Vagina (tissue), 2 donors: ENCODE measurements at regions not wholly inside any gene's neighbourhood (a gene's known extent, or its start where the extent isn't known, plus 50 kb on each side); places are given as distances from the start of the nearest gene placed in this dataset.

ENCODE experiments used
- DNase-seq, 2 donors: peaks; one replicate each; pipeline ENCODE4 v3.0.0-alpha.2; 2017; ENCODE audit errors: extremely low spot score in 2 of 2
- H3K27ac ChIP-seq: fragments of 200-600 bp; sonication (generic); one replicate; pipeline ENCODE4 v1.5.1; 2019
- H3K27me3 ChIP-seq: fragments of 200-600 bp; sonication (generic); one replicate; pipeline ENCODE4 v1.5.1; 2019
- H3K36me3 ChIP-seq, 2 donors: fragments of 200-600 bp; sonication (generic); one replicate each; pipeline ENCODE4 v1.5.1; 2017 to 2019
- H3K4me1 ChIP-seq: fragments of 200-600 bp; sonication (generic); one replicate; pipeline ENCODE4 v1.5.1; 2019
- H3K4me3 ChIP-seq, 2 donors: fragments of 200-600 bp; sonication (generic); 1 replicate in 1 of 2; 2 replicates in 1 of 2; pipeline ENCODE4 v1.5.1; 2016 to 2019
- H3K9me3 ChIP-seq: fragments of 200-600 bp; sonication (generic); one replicate; pipeline ENCODE4 v1.5.1; 2019
- POLR2A ChIP-seq, 2 donors: fragments of 450-650 bp; IDR thresholded peaks; one replicate each; pipeline ENCODE4 v1.6.1; 2017; ENCODE audit warnings: antibody characterized with exemption in 2 of 2, mild to moderate bottlenecking in 2 of 2, moderate library complexity in 2 of 2
- POLR2AphosphoS5 ChIP-seq, 2 donors: sonication (generic); formaldehyde crosslinking; IDR thresholded peaks; one replicate each; pipeline ENCODE4 v1.9.0; 2017; ENCODE audit warnings: antibody characterized with exemption in 2 of 2, mild to moderate bottlenecking in 2 of 2, low read depth in 1 of 2; ENCODE audit not compliant: insufficient read depth in 1 of 2
- intact Hi-C: fragments of 100-400 bp; cut with DNase I; formaldehyde crosslinking; loops from one replicate; pipeline ENCODE4 v1.15.1; 2023
- TF ChIP-seq, protein P1 (sequence below), 3 experiments: fragments of 450-650 bp in 2 of 3; fragments of 200-600 bp in 1 of 3; sonication (generic) in 1 of 3; IDR thresholded peaks; one replicate each; pipeline ENCODE4 v1.5.1; 2017 to 2019; ENCODE audit warnings: antibody characterized with exemption in 3 of 3, mild to moderate bottlenecking in 2 of 3, moderate library complexity in 2 of 3

GRCh38 chr2:33666879-33667278 is 67.8 kb upstream of the FAM98A start:
- Histone ChIP-seq H3K4me1 (no peaks in the 10 kb centered on the region), H3K4me3 (no peak overlapping the region), H3K27me3 (no peaks in the 10 kb centered on the region), H3K9me3 (no peaks in the 10 kb centered on the region), H3K36me3 (no peaks in the 10 kb centered on the region), H3K27ac (no peak overlapping the region)
- TF ChIP-seq, protein P1, sequence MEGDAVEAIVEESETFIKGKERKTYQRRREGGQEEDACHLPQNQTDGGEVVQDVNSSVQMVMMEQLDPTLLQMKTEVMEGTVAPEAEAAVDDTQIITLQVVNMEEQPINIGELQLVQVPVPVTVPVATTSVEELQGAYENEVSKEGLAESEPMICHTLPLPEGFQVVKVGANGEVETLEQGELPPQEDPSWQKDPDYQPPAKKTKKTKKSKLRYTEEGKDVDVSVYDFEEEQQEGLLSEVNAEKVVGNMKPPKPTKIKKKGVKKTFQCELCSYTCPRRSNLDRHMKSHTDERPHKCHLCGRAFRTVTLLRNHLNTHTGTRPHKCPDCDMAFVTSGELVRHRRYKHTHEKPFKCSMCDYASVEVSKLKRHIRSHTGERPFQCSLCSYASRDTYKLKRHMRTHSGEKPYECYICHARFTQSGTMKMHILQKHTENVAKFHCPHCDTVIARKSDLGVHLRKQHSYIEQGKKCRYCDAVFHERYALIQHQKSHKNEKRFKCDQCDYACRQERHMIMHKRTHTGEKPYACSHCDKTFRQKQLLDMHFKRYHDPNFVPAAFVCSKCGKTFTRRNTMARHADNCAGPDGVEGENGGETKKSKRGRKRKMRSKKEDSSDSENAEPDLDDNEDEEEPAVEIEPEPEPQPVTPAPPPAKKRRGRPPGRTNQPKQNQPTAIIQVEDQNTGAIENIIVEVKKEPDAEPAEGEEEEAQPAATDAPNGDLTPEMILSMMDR (IDR thresholded peaks at IDR 0.05) = no peak
- TF ChIP-seq POLR2A (IDR thresholded peaks at IDR 0.05) (no peak), POLR2AphosphoS5 (IDR thresholded peaks at IDR 0.05; ENCODE audit: insufficient read depth in 1 of 2, low read depth in 1 of 2) (no peak)
- intact Hi-C loops = no loop called here
- DNase-seq = no peak

DNA sequence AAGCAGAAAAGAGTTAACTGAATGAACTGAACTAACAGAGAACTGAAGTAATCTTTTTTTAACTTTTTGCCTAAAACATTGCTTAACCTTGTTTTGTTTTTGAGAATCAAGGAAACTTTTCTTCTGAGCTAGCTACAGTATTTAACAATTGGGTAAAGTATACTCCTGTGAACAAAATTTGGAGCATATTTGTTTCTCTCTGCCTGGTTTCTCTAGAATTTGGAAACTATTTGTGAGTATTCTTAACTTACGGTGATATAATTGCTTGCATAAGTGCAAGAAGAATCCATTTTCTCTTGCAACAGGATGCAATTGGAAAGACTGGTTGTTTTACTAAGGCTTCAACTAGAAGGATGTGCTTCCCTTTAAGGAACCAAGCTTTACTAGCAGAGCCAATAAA is 65.9 kb upstream of the FAM98A start:
- no peaks in the 10 kb centered on the region for H3K36me3 ChIP-seq
- H3K9me3 ChIP-seq = no peaks in the 10 kb centered on the region
- H3K4me3 ChIP-seq = no peak overlapping the region
- no peaks in the 10 kb centered on the region for H3K27me3 ChIP-seq
- no peak overlapping the region for H3K27ac ChIP-seq
- TF ChIP-seq, protein P1 (IDR thresholded peaks at IDR 0.05) = no peak
- TF ChIP-seq POLR2AphosphoS5 (IDR thresholded peaks at IDR 0.05; ENCODE audit: insufficient read depth in 1 of 2, low read depth in 1 of 2) (no peak), POLR2A (IDR thresholded peaks at IDR 0.05) (no peak)
- intact Hi-C loops = no loop called here
- no peaks in the 10 kb centered on the region for H3K4me1 ChIP-seq
- DNase-seq = no peak

DNA sequence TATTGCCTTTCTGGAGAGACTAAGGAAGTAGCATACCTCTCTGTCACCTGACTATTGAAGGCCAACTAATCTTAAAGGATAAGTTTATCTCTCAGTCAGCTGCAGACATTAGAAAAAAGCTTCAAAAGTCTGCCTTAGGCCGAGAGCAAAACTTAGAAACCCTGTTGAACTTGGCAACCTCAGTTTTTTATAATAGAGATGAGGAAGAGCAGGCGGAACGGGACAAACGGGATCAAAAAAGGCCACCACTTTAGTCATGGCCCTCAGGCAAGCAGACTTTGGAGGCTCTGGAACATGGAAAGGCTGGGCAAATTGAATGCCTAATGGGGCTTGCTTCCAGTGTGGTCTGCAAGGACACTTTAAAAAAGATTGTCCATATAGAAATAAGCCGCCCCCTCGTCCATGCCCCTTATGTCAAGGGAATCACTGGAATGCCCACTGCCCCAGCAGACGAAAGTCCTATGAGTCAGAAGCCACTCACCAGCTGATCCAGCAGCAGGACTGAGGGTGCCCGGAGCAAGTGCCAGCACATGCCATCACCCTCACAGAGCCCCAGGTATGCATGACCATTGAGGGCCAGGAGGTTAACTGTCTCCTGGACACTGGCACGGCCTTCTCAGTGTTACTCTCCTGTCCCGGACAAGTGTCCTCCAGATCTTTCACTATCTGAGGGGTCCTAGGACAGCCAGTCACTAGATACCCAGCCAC is 61.5 kb upstream of the FAM98A start:
- Histone ChIP-seq H3K27ac (no peak overlapping the region), H3K36me3 (no peaks in the 10 kb centered on the region), H3K9me3 (no peaks in the 10 kb centered on the region), H3K27me3 (no peaks in the 10 kb centered on the region), H3K4me1 (no peaks in the 10 kb centered on the region), H3K4me3 (no peak overlapping the region)
- intact Hi-C loops = no loop called here
- TF ChIP-seq, protein P1 (IDR thresholded peaks at IDR 0.05) = no peak
- TF ChIP-seq POLR2AphosphoS5 (IDR thresholded peaks at IDR 0.05; ENCODE audit: insufficient read depth in 1 of 2, low read depth in 1 of 2) (no peak), POLR2A (IDR thresholded peaks at IDR 0.05) (no peak)
- no peak for DNase-seq

DNA sequence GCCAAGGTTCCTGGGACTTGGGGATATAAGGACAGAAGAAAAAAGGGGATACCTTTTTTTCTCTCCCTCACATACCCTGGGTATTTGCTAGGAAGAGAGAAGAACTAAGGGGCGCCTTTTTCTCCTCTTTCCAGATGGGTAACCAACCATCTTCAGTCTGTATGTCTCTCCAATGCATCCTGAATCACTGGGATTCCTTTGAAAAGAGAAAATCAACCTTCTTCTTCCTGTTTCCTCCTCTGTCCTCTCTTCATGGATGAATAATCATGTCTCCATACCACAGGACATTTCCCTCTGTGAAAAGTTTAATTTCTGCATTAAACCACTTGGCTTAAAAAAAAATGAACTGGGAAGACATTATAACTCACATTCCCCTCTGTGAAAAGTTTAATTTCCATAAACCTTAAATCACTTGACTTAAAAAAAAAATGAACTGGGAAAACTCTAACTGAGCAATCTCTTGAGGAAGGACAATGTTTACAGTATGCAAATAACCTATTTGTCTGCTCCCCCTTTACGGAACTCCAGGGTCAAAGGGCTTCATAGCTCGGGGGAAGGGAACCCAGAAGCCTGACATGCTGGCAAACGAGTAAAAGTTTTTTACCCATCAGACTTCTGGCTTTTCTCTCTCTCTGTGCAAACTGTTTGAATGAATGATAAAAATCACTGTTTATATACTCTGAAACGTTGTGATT is 56.7 kb upstream of the FAM98A start:
- intact Hi-C loops = no loop called here
- Histone ChIP-seq H3K9me3 (no peaks in the 10 kb centered on the region), H3K36me3 (no peaks in the 10 kb centered on the region), H3K27ac (no peak overlapping the region), H3K27me3 (no peaks in the 10 kb centered on the region), H3K4me3 (no peak overlapping the region), H3K4me1 (no peaks in the 10 kb centered on the region)
- TF ChIP-seq, protein P1 (IDR thresholded peaks at IDR 0.05) = no peak
- TF ChIP-seq POLR2A (IDR thresholded peaks at IDR 0.05) = no peak
- TF ChIP-seq POLR2AphosphoS5 (IDR thresholded peaks at IDR 0.05; ENCODE audit: insufficient read depth in 1 of 2, low read depth in 1 of 2) = no peak
- DNase-seq = no peak

GRCh38 chr2:33652830-33653229 is 53.7 kb upstream of the FAM98A start:
- H3K27me3 ChIP-seq = no peaks in the 10 kb centered on the region
- intact Hi-C loops = no loop called here
- DNase-seq = no peak
- no peaks in the 10 kb centered on the region for H3K9me3 ChIP-seq
- H3K4me1 ChIP-seq = no peaks in the 10 kb centered on the region
- H3K4me3 ChIP-seq = no peak overlapping the region
- H3K27ac ChIP-seq = no peak overlapping the region
- TF ChIP-seq POLR2A (IDR thresholded peaks at IDR 0.05) (no peak), POLR2AphosphoS5 (IDR thresholded peaks at IDR 0.05; ENCODE audit: insufficient read depth in 1 of 2, low read depth in 1 of 2) (no peak)
- TF ChIP-seq, protein P1 (IDR thresholded peaks at IDR 0.05) = no peak
- H3K36me3 ChIP-seq = no peaks in the 10 kb centered on the region
